ENCODE measurements at regions not wholly inside any gene's neighbourhood (a gene's known extent, or its start where the extent isn't known, plus 50 kb on each side); places are given as distances from the start of the nearest gene placed in this dataset.

- Histone ChIP-seq H3K27ac (peak overlapping the region; percentile 22), H3K4me3 (ENCODE audit: low read depth, low read length) (peak overlapping the region; percentile 77), H3K27me3 (replicated peaks) (no peaks in the 10 kb centered on the region), H3K36me3 (replicated peaks) (no peaks in the 10 kb centered on the region)
- TF ChIP-seq CTCF (IDR thresholded peaks at IDR 0.05; ENCODE audit: low read depth, low read length, missing control alignments) = peak; percentile 95
- peak; percentile 84 for DNase-seq
- in situ Hi-C loops (cut with HindIII; ENCODE audit: low pct_ligation_motif_present, low sequenced_read_pairs) = no loop called here
Observed at GRCh38 chr4:57163530-57164459, 53.6 kb upstream of the IGFBP7 start.

GRCh38 chr4:57162499-57163019 lies 52.4 kb upstream of the IGFBP7 start:
- Histone ChIP-seq H3K27ac (no peak overlapping the region), H3K36me3 (replicated peaks) (no peaks in the 10 kb centered on the region), H3K27me3 (replicated peaks) (no peaks in the 10 kb centered on the region), H3K4me3 (ENCODE audit: low read depth, low read length) (no peak overlapping the region)
- no peak for TF ChIP-seq CTCF (IDR thresholded peaks at IDR 0.05; ENCODE audit: low read depth, low read length, missing control alignments)
- DNase-seq = no peak
- in situ Hi-C loops (cut with HindIII; ENCODE audit: low pct_ligation_motif_present, low sequenced_read_pairs) = no loop called here

All from brain microvascular endothelial cell (primary cell).